H9 (cell line): ENCODE measurements at regions not wholly inside any gene's neighbourhood (a gene's known extent, or its start where the extent isn't known, plus 50 kb on each side); places are given as distances from the start of the nearest gene placed in this dataset.

Experiments
- DNase-seq: peaks from one replicate; pipeline ENCODE4 v3.0.0-alpha.2; 2017
- H2AFZ ChIP-seq: one replicate; pipeline ENCODE4 v1.6.1; 2013; ENCODE audit warnings: mild to moderate bottlenecking, low read length, control low read depth, moderate library complexity
- H2AK5ac ChIP-seq: 2 replicates; pipeline ENCODE4 v1.6.1; 2013; ENCODE audit warnings: low read length, control low read depth, mixed read lengths; ENCODE audit not compliant: insufficient read length
- H2BK120ac ChIP-seq: one replicate; pipeline ENCODE4 v1.6.1; 2013; ENCODE audit warnings: low read depth, mild to moderate bottlenecking, low read length, control low read depth, inconsistent platforms; ENCODE audit not compliant: poor library complexity, severe bottlenecking
- H2BK12ac ChIP-seq: 2 replicates; pipeline ENCODE4 v1.6.1; 2013; ENCODE audit warnings: low read length, control low read depth, mixed read lengths, low read depth; ENCODE audit not compliant: insufficient read length
- H2BK15ac ChIP-seq: 2 replicates; pipeline ENCODE4 v1.6.1; 2013; ENCODE audit warnings: low read depth, low read length, control low read depth
- H2BK20ac ChIP-seq: one replicate; pipeline ENCODE4 v1.6.1; 2013; ENCODE audit warnings: low read depth, mild to moderate bottlenecking, low read length, control low read depth, inconsistent platforms; ENCODE audit not compliant: poor library complexity, severe bottlenecking
- H2BK5ac ChIP-seq: 2 replicates; pipeline ENCODE4 v1.6.1; 2013; ENCODE audit warnings: low read length, control low read depth, mixed read lengths; ENCODE audit not compliant: insufficient read length
- H3K14ac ChIP-seq: 2 replicates; pipeline ENCODE4 v1.6.1; 2013; ENCODE audit warnings: low read length, control low read depth; ENCODE audit not compliant: insufficient read depth
- H3K18ac ChIP-seq: 2 replicates; pipeline ENCODE4 v1.6.1; 2013; ENCODE audit warnings: low read depth, mild to moderate bottlenecking, mixed read lengths, low read length, control low read depth; ENCODE audit not compliant: insufficient read length
- H3K23ac ChIP-seq: 2 replicates; pipeline ENCODE4 v1.6.1; 2013; ENCODE audit warnings: low read length, control low read depth, mixed read lengths, low read depth; ENCODE audit not compliant: insufficient read length
- H3K23me2 ChIP-seq: 2 replicates; pipeline ENCODE4 v1.6.1; 2013; ENCODE audit warnings: low read depth, mild to moderate bottlenecking, mixed read lengths, low read length, control low read depth; ENCODE audit not compliant: insufficient read length, poor library complexity, severe bottlenecking
- H3K27ac ChIP-seq: 2 replicates; pipeline ENCODE4 v1.5.1; 2013; ENCODE audit warnings: low read length, control low read depth, mixed read lengths, low read depth; ENCODE audit not compliant: insufficient read length
- H3K27me3 ChIP-seq: 2 replicates; pipeline ENCODE4 v1.6.1; 2013; ENCODE audit warnings: low read length, control low read depth, inconsistent platforms; ENCODE audit not compliant: insufficient read depth
- H3K4ac ChIP-seq: 2 replicates; pipeline ENCODE4 v1.6.1; 2013; ENCODE audit warnings: low read depth, mild to moderate bottlenecking, control low read depth, inconsistent platforms, low read length, moderate library complexity
- H3K4me1 ChIP-seq: 2 replicates; pipeline ENCODE4 v1.6.1; 2013; ENCODE audit warnings: low read length, control low read depth, inconsistent platforms; ENCODE audit not compliant: insufficient read depth
- H3K4me2 ChIP-seq: 2 replicates; pipeline ENCODE4 v1.6.1; 2013; ENCODE audit warnings: low read length, control low read depth, mixed read lengths; ENCODE audit not compliant: insufficient read length, insufficient read depth
- H3K56ac ChIP-seq: 2 replicates; pipeline ENCODE4 v1.6.1; 2013; ENCODE audit warnings: low read depth, mild to moderate bottlenecking, mixed read lengths, low read length, control low read depth; ENCODE audit not compliant: insufficient read length
- H3K79me1 ChIP-seq: 2 replicates; pipeline ENCODE4 v1.6.1; 2013; ENCODE audit warnings: low read depth, mild to moderate bottlenecking, moderate library complexity, low read length, control low read depth, inconsistent platforms; ENCODE audit not compliant: insufficient read depth, poor library complexity, severe bottlenecking
- H3K79me2 ChIP-seq: 2 replicates; pipeline ENCODE4 v1.6.1; 2013; ENCODE audit warnings: low read length, control low read depth, inconsistent platforms; ENCODE audit not compliant: insufficient read depth
- H3K9ac ChIP-seq: 2 replicates; pipeline ENCODE4 v1.6.1; 2013; ENCODE audit warnings: low read length, control low read depth, mixed read lengths; ENCODE audit not compliant: insufficient read length; ENCODE audit errors: extremely low read depth
- H3K9me3 ChIP-seq: one replicate; pipeline ENCODE4 v1.6.1; 2013; ENCODE audit warnings: low read depth, low read length, inconsistent platforms; ENCODE audit not compliant: control insufficient read depth
- H3T11ph ChIP-seq: one replicate; pipeline ENCODE4 v1.6.1; 2013; ENCODE audit warnings: mild to moderate bottlenecking, low read length, control low read depth, inconsistent platforms
- H4K20me1 ChIP-seq: one replicate; pipeline ENCODE4 v1.6.1; 2013; ENCODE audit not compliant: control insufficient read depth, insufficient read length, insufficient read depth
- H4K5ac ChIP-seq: 2 replicates; pipeline ENCODE4 v1.6.1; 2013; ENCODE audit warnings: low read depth, mild to moderate bottlenecking, mixed read lengths, low read length, control low read depth; ENCODE audit not compliant: insufficient read length
- H4K8ac ChIP-seq: replicated peaks from 2 replicates; pipeline ENCODE4 v1.6.1; 2013; ENCODE audit warnings: low read length, control low read depth, mixed read lengths, low read depth; ENCODE audit not compliant: insufficient read length
- H4K91ac ChIP-seq: 2 replicates; pipeline ENCODE4 v1.6.1; 2013; ENCODE audit warnings: low read depth, mild to moderate bottlenecking, moderate library complexity, mixed read lengths, low read length, control low read depth; ENCODE audit not compliant: insufficient read length
- H3K27ac Mint-ChIP-seq, 3 experiments: 2 replicates in 2 of 3; 3 replicates in 1 of 3; pipeline ENCODE4 v1.8.0; 2020 to 2021; ENCODE audit warnings: mixed read lengths in 3 of 3, mild to moderate bottlenecking in 1 of 3, moderate library complexity in 1 of 3
- H3K27me3 Mint-ChIP-seq: 2 replicates; pipeline ENCODE4 v1.8.0; 2021; ENCODE audit warnings: low read depth, mild to moderate bottlenecking, moderate library complexity, mixed read lengths
- H3K36me3 Mint-ChIP-seq, 3 experiments: 2 replicates in 2 of 3; 3 replicates in 1 of 3; pipeline ENCODE4 v1.8.0; 2020 to 2021; ENCODE audit warnings: low read depth in 3 of 3, mixed read lengths in 3 of 3; ENCODE audit not compliant: insufficient read depth in 1 of 3
- H3K4me1 Mint-ChIP-seq, 2 experiments: 2 replicates each; pipeline ENCODE4 v1.8.0; 2020; ENCODE audit warnings: mixed read lengths in 2 of 2
- H3K4me3 Mint-ChIP-seq, 2 experiments: 2 replicates in 1 of 2; 3 replicates in 1 of 2; pipeline ENCODE4 v1.8.0; 2020 to 2021; ENCODE audit warnings: mild to moderate bottlenecking in 2 of 2, mixed read lengths in 2 of 2, moderate library complexity in 1 of 2
- H3K9me3 Mint-ChIP-seq, 2 experiments: 2 replicates in 1 of 2; 3 replicates in 1 of 2; pipeline ENCODE4 v1.8.0; 2020; ENCODE audit warnings: mild to moderate bottlenecking in 2 of 2, mixed read lengths in 2 of 2, moderate library complexity in 1 of 2
- WGBS: extraction: QIAGEN DNeasy Blood & Tissue Kit; methylation state at CpG from one replicate; pipeline ENCODE4 v1.1.7; 2013; ENCODE audit warnings: missing lambda C conversion rate, low lambda C conversion rate, mixed read lengths; ENCODE audit not compliant: insufficient read length; ENCODE audit errors: extremely low coverage; 5-methylcytosine and 5-hydroxymethylcytosine counted together
- TF ChIP-seq, protein P1 (sequence below): fragments of 200-600 bp; sonication (generic); conservative IDR thresholded peaks from 3 replicates; pipeline ENCODE4 v1.8.0; 2021; ENCODE audit warnings: antibody characterized with exemption, mild to moderate bottlenecking

DNA sequence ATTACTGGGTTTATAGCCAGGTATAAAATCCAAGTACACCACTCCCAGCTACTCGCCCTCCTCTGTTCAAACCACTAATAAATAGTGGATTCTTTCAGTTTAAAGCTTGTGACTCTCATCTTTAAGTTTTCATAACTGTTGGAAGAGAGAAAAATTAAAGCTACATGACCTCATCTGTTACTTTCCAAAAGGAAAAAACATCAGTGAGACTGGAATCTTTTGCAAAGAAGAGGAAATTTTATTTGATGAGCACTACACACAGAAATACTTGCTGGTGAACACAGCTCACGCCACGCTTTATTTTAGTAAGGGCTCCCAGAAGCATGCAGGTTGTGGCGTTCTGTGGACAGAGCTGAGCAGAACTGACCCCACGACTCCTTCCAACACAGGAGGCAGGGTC lies 527.0 kb upstream of the MGMT start:
- H3K27me3 Mint-ChIP-seq: peaks cover 1% of the 10 kb centered on the region; the same call in 1 of the 2 replicates
- peaks cover 2 to 5% of the 10 kb centered on the region in 2 experiments; a peak in 1 of 5 replicates for H3K9me3 Mint-ChIP-seq
- H3K23ac ChIP-seq: no peak overlapping the region
- no peak overlapping the region for H3K9ac ChIP-seq
- H4K8ac ChIP-seq: no peak overlapping the region
- no peak overlapping the region for H4K91ac ChIP-seq
- no peaks in the 10 kb centered on the region for H3K79me2 ChIP-seq
- no peak overlapping the region for H3K4me2 ChIP-seq
- H3K18ac ChIP-seq: no peak overlapping the region
- H2BK5ac ChIP-seq: no peak overlapping the region
- no peak overlapping the region for H2BK120ac ChIP-seq
- H4K5ac ChIP-seq: no peak overlapping the region
- no peaks in the 10 kb centered on the region for H3K4me1 ChIP-seq
- no peak overlapping the region for H2BK20ac ChIP-seq
- no peak overlapping the region for H2BK15ac ChIP-seq
- WGBS: no CpG with 5 or more reads among the region's 5 CpGs
- H2AFZ ChIP-seq: no peak overlapping the region
- no peak overlapping the region for H2AK5ac ChIP-seq
- H3T11ph ChIP-seq: no peak overlapping the region
- H3K79me1 ChIP-seq: no peaks in the 10 kb centered on the region
- H3K27ac Mint-ChIP-seq: no peak overlapping the region
- no peak overlapping the region for H3K4ac ChIP-seq
- TF ChIP-seq, protein P1, sequence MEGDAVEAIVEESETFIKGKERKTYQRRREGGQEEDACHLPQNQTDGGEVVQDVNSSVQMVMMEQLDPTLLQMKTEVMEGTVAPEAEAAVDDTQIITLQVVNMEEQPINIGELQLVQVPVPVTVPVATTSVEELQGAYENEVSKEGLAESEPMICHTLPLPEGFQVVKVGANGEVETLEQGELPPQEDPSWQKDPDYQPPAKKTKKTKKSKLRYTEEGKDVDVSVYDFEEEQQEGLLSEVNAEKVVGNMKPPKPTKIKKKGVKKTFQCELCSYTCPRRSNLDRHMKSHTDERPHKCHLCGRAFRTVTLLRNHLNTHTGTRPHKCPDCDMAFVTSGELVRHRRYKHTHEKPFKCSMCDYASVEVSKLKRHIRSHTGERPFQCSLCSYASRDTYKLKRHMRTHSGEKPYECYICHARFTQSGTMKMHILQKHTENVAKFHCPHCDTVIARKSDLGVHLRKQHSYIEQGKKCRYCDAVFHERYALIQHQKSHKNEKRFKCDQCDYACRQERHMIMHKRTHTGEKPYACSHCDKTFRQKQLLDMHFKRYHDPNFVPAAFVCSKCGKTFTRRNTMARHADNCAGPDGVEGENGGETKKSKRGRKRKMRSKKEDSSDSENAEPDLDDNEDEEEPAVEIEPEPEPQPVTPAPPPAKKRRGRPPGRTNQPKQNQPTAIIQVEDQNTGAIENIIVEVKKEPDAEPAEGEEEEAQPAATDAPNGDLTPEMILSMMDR: no peak
- no peak for DNase-seq
- no peak overlapping the region for H3K27ac ChIP-seq
- H3K56ac ChIP-seq: no peak overlapping the region
- H3K14ac ChIP-seq: no peak overlapping the region
- no peak overlapping the region; a peak in 1 of 5 replicates for H3K4me3 Mint-ChIP-seq
- H3K4me1 Mint-ChIP-seq: no peaks in the 10 kb centered on the region
- H2BK12ac ChIP-seq: no peak overlapping the region
- H3K9me3 ChIP-seq: no peaks in the 10 kb centered on the region
- H3K23me2 ChIP-seq: no peaks in the 10 kb centered on the region
- no peaks in the 10 kb centered on the region for H4K20me1 ChIP-seq
- no peaks in the 10 kb centered on the region for H3K36me3 Mint-ChIP-seq
- H3K27me3 ChIP-seq: no peaks in the 10 kb centered on the region
